ENCODE measurements at regions not wholly inside any gene's neighbourhood (a gene's known extent, or its start where the extent isn't known, plus 50 kb on each side); places are given as distances from the start of the nearest gene placed in this dataset.

- no peak overlapping the region for H3K27ac ChIP-seq (ENCODE audit: extremely low read depth, low read depth, low read length)
- H4K20me1 ChIP-seq (replicated peaks; ENCODE audit: control insufficient read depth, insufficient read depth, low read length) = no peaks in the 10 kb centered on the region
- no peaks in the 10 kb centered on the region for H3K79me2 ChIP-seq (ENCODE audit: control insufficient read depth, insufficient read depth, low read length)
- FAIRE-seq = peak; percentile 96
- H3K4me2 ChIP-seq (ENCODE audit: insufficient read depth, low read length) = peak overlapping the region; percentile 40; the same call in 1 of the 2 replicates
- ChIA-PET POLR2A (no interaction called here), CTCF (ENCODE audit: low intra/inter-chr PET ratio) (interaction anchor here (1.7 to 2.4 kb wide), 2 partner anchors 1411 to 1819 kb away, joined by 7 to 10 read pairs; no protein-coding TSS in a partner anchor)
- no peaks in the 10 kb centered on the region for H3K27me3 ChIP-seq (ENCODE audit: control insufficient read depth in 2 of 2, insufficient read depth in 2 of 2, low read length in 2 of 2)
- peaks cover 0 to 14% of the 10 kb centered on the region in 2 experiments; a peak in 3 of 5 replicates for H3K4me1 ChIP-seq (replicated peaks in 1 of 2; ENCODE audit: control insufficient read depth in 2 of 2, insufficient read depth in 2 of 2, low read length in 2 of 2)
- no TSS peak for BruUV-seq (replicated peaks)
- in situ Hi-C loops (cut with MboI) (loop anchor here (10.0 to 25.0 kb wide), 3 partner anchors 1085 to 1835 kb away; no protein-coding TSS in a partner anchor), intact Hi-C loops (cut with micrococcal nuclease) (loop anchor here (2.0 to 10.0 kb wide), 5 partner anchors 25 to 1819 kb away; no protein-coding TSS in a partner anchor)
- 22% methylated on average over 33 of the region's 33 CpGs for WGBS (ENCODE audit: insufficient coverage, low coverage, missing lambda C conversion rate)
- H3K9me1 ChIP-seq (ENCODE audit: control insufficient read depth, insufficient read depth, low read length) = no peaks in the 10 kb centered on the region
- peak; percentile 76 to 85 (median 80) for DNase-seq (ENCODE audit: extremely low read depth in 1 of 4, low spot score in 3 of 4)
- peak; percentile 94 for ATAC-seq
- no peaks in the 10 kb centered on the region for H3K9me3 ChIP-seq (replicated peaks; ENCODE audit: control insufficient read depth, insufficient read depth, low read depth, low read length)
- H3K9ac ChIP-seq (ENCODE audit: insufficient read depth in 1 of 2, low read depth in 2 of 2, low read length in 2 of 2) = peak overlapping the region in 1 of 2 experiments; percentile 17; a peak in 1 of 4 replicates
- H2AFZ ChIP-seq (ENCODE audit: low read depth, low read length) = peak overlapping the region; percentile 69
- no peak overlapping the region for H3K4me3 ChIP-seq
- H3K36me3 ChIP-seq (ENCODE audit: control insufficient read depth, insufficient read depth, low read length) = no peaks in the 10 kb centered on the region
- no peak for TF ChIP-seq FOXP4 (CRISPR knock-in tag; IDR thresholded peaks at IDR 0.05; ENCODE audit: borderline replicate concordance)
- 0 out of 2 replicates have a peak, but pooled peaks have one; percentile 48 for TF ChIP-seq ELF1 (tag; IDR thresholded peaks at IDR 0.05)
- no peak for TF ChIP-seq HMGN3 (IDR thresholded peaks at IDR 0.05; ENCODE audit: borderline replicate concordance, extremely low read depth, insufficient read length, low read depth, low read length)
- no peak for TF ChIP-seq MYC (IDR thresholded peaks at IDR 0.05; ENCODE audit: low read depth, low read length)
- no peak for TF ChIP-seq MYC (CRISPR knock-in tag; IDR thresholded peaks at IDR 0.05; ENCODE audit: borderline replicate concordance, low read depth)
- peak; percentile 58; the same call in 1 of the 2 replicates for TF ChIP-seq TEAD4 (IDR thresholded peaks at IDR 0.05; ENCODE audit: low read length)
- TF ChIP-seq TEAD4 (CRISPR knock-in tag; IDR thresholded peaks at IDR 0.05; ENCODE audit: borderline replicate concordance) = no peak
- TF ChIP-seq, protein P1, sequence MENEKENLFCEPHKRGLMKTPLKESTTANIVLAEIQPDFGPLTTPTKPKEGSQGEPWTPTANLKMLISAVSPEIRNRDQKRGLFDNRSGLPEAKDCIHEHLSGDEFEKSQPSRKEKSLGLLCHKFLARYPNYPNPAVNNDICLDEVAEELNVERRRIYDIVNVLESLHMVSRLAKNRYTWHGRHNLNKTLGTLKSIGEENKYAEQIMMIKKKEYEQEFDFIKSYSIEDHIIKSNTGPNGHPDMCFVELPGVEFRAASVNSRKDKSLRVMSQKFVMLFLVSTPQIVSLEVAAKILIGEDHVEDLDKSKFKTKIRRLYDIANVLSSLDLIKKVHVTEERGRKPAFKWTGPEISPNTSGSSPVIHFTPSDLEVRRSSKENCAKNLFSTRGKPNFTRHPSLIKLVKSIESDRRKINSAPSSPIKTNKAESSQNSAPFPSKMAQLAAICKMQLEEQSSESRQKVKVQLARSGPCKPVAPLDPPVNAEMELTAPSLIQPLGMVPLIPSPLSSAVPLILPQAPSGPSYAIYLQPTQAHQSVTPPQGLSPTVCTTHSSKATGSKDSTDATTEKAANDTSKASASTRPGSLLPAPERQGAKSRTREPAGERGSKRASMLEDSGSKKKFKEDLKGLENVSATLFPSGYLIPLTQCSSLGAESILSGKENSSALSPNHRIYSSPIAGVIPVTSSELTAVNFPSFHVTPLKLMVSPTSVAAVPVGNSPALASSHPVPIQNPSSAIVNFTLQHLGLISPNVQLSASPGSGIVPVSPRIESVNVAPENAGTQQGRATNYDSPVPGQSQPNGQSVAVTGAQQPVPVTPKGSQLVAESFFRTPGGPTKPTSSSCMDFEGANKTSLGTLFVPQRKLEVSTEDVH (IDR thresholded peaks at IDR 0.05; ENCODE audit: low read depth, partially characterized antibody) = peak; percentile 47
Observed at GRCh38 chr12:98397323-98398105, 117.9 kb upstream of the TMPO start.

All from K562 (cell line).